UCSD-AML1 (cell line): ENCODE measurements at regions not wholly inside any gene's neighbourhood (a gene's known extent, or its start where the extent isn't known, plus 50 kb on each side); places are given as distances from the start of the nearest gene placed in this dataset.
"Not testable (repeated sequence)": the region's sequence is repeated elsewhere in the genome, so short reads cannot be mapped to it uniquely, and the experiment has no call there.

ENCODE experiments used
- DNase-seq: peaks from one replicate; lab custom pipeline; 2025; ENCODE audit not compliant: unreplicated experiment; lab: John Stamatoyannopoulos, UW

DNA sequence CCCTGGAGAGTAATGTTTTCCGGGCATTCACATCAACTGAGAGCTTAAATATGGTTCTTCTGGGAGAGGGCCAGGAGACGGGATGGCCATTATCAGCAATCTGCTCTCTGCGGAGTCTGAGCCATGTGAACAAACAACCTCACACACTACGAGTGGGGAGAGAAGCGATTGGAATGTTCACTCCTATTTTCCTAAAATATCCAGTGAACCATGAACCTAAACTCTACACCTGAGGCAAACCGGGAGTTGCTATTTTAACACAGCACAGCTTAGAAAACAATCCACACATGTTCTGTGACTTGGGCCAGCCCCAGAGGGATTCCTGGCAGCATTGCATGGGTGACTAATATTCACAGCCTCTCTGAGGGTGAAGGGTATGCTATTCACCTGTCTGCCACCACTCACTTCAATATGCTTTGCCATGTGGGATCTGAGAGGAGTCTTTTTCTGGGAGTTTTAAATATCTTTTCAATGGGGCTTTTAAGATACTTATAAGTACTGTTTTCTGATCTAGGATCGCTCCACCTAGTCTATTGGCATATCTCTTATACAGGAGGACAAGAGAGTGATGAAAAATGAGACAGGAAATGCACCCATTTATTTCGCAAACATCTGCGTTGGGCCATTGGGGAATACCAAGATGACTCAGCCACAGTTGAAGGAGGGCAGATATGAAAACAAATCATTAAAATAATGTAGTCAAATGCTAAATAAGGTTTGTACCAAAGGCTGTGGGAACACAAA lies 72.6 kb upstream of the SERP2 start:
- no peak for DNase-seq

DNA sequence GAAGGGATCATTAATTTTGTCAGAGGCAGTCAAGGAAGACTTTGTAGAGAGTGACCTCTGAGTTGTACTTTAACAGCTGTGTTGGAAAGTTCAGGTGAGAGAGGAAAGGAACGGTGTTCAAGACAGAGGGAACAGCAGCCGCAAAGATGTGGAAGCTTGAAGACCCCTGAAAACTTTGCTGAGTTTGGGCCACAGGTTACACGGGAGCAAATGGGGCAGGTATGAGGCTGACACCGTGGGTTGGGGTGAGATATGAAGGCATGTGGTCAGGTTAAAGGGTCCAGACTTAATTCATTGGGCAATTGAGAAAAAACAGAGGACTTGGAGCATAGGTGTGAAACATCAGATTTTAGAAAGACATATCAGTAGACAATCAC lies 72.0 kb upstream of the SERP2 start:
- no peak for DNase-seq

DNA sequence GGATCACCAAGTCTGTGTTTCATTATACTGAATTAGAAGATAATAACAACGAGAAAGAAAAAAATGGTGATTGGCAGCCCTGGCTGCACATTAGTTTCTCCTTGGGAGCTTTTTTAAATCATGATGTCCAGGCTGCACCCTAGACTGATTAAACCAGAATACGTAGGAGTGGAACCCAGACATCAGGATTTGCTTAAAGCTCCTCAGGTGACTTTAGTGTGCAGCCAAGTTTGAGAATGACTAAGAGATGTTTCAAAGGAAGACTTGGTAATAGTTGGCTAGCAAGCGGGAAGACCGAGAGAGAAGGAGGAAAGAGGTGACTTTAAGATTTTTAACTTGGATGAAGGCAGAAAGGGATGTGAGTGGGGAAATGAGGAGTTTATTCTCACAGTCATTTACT lies 71.4 kb upstream of the SERP2 start:
- no peak for DNase-seq

DNA sequence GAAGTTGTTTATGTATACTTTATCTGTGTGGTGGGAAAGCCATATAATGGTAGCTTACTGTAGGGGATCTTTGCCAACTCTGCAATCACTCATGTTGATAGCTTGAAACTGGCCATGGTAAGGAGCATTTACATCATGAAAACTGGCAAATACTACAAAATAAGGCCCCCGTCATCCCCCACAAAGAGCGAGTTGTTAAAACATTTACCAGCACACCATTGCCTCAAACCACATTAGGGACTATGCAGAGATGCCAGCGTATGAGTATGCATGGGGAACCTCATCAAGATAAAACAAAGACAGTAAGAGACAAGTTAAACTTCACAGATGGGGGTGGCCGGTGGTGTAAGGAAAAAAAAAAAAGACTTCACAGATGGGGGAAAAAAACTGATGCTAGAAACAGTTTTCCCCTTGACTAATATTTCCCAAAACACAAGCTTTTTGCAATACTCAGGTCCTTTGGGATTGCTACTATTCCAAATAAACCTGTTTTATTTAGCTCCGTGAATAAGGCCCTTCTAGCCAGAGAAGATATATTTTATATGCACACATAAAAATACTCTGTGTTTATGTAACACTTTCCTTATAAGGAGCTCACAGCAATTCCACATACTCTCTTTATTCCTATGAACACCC lies 70.6 kb upstream of the SERP2 start:
- no peak for DNase-seq

DNA sequence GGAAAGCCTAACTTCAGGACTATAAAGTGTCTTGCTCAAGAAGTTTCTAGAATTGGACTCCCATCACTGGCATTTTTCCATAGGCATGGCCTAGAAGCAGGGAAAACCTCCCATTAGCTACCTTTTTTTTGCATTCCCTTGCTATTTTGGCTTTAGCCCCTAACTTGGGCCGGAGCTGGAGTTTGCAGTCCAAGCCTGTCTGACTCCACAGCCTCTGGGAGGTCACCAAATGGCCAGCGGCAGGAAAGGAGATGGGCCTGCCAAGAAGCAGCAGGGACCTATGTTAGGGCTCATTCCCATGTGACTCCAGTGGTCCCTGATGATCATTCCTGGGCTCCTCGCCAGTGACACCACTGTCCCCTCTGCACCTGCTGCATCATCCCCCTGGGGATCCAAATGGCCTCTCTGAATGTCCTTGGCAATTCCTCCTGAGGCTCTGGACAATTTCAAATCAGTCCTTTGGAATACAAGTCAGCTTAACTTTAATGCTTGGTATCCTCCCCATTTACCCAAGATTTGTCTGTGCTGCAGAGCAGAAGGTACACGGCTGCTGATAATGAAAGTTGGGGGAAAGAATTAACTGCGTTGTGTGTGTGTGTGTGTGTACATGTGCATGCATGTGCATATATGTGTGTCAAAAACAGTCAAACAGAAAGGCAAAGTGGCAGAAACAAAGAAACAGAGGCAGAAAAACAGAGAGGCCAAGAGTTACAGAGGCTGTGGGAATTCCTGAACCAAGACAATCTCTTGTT lies 69.8 kb upstream of the SERP2 start:
- DNase-seq, result no peak

DNA sequence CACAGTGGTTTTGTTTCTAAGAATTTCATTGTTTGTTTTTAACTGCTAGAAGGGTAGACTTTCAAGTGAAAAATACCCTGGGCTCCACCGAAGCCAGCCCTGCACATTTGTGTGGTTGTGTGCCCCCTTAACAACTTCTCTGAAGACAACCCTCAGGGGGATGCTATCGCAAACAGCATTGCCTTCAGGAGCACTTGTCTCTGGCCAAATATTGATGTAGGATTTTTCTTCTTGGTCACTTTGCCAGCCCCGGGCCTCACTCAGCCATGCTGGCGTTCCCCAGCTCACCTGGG lies 69.2 kb upstream of the SERP2 start:
- no peak for DNase-seq

DNA sequence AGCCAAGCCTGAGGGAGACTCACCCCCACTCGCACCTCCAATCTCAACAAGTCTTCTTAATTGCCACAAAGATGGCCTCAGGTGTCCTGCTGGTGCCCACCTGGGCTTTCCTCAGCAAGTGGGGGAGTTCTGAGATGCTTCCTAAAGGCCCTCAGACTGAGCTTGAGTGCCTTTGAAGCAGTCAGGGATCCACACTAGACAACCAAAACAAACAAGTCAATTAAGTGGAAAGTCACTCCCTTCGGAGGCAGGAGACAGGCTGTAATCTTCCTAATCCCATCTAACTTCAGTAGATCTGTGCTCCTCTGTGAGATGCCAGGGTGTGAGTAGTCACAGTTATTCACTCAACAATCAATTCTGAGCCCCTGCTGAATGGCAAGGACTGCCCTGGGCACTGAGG lies 68.3 kb upstream of the SERP2 start:
- DNase-seq, result no peak

DNA sequence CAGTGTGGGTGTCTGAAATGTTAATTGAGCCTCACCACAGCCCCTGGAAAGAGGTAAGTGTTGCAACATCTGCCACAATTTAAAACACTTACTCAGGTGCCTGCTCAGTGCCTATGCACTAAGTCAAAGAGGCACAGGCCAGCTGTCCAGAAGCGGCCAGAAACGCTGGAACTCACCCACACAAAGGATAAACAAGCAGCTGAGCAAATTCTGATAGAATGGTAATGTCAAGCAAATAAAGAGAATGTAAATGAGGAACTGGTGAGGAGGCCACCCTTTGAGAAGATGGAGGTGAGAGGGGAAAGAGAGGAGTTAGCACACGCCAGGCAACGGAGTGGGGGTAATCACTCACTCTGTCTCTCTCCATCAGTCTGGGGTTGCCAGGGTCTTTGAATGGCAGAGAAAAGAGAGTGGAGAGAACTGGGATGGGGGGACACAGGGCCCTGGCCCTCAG lies 67.7 kb upstream of the SERP2 start:
- no peak for DNase-seq

DNA sequence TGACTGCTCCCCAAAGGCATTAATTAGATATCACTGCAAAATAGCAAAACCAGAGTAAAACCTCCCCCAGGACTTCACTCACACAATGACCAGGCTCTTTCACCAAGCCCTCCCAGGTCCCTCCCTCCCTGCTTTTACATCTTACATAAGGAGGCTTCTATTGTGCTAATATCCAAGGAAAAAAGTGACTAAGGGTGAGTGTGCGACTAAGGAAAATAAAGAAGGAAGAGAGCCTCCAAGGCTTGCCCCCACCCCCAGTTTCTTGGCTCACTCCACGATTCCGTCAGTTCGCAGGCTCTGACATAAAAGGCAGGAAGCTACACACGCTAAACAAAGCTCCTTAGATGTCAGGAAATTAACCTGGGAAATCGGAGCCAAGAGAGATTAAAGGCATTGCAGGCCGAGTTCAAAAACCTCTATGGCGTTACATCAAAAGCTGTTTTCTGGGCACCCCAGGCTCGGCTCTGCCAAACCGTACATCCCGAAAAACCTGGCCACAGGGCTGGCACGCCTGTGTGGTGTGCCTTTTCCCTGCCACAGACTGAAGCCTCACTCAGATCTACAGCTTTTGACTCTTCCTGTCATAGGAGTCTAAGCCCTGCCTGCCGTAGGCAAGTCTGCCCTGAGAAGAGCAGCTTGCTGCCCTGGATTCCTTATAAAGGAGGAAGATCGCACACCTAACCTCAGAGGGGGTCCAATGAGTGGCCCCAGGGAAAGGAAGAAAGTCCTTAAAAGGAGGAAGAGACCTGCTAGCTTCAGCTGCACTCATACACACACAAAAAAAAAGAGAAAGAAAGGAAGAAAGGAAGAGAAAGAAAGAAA lies 67.0 kb upstream of the SERP2 start:
- no peak for DNase-seq

DNA sequence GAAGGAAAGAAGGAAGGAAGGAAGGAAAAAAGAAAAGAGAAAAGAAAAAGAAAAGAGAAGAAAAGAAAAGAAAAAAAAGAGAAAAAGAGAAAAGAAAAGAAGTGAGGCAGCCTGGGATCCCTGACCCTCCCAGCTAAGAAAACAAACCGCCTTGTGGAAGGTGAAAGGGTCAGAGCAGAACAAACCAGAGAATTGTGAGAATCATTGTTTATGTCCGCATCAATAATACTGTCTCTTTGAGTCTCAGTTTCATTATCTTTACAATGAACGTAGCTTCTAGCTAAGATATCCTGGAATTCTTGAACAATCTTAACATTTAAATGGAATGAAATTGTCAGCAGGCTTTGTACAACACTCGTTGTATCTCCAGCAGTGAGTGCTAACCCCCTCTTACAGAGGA lies 66.4 kb upstream of the SERP2 start:
- DNase-seq, result no peak

DNA sequence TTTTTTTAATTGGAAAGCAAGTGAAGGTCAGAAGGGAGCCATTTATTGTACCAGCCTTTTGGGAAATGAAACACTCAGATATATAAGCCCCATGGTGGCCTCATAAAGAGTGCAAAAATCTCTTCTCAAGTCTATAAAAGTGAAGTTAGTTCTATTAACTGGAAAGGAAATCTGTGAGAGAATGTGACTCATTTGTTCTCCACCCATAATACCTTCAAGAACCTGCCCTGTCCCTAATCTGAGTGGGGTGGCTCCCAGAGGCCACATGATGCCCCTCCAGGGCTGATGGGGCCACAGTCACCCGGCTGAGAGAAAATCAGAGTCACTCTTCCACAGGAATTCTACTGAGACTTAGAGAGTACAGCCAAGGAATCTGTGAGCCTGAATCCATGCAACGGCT lies 65.8 kb upstream of the SERP2 start:
- no peak for DNase-seq

DNA sequence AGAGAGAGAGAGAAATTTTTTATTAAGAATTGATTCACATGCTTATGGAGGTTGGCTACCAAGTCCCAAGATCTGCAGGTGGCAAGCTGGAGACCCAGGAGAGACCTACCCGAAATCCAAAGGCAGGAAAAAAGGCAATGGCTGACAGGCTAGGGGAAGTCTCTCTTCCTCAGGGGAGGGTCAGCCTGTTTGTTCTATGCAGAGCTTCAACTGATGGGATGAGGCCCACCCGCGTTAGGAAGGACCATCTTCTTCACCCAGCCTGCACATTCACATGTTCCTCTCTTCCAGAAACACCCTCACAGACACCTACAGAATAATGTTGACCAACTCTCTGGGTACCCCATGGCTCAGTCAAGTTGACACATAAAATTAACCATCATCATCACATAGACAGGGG lies 65.3 kb upstream of the SERP2 start:
- no peak for DNase-seq

DNA sequence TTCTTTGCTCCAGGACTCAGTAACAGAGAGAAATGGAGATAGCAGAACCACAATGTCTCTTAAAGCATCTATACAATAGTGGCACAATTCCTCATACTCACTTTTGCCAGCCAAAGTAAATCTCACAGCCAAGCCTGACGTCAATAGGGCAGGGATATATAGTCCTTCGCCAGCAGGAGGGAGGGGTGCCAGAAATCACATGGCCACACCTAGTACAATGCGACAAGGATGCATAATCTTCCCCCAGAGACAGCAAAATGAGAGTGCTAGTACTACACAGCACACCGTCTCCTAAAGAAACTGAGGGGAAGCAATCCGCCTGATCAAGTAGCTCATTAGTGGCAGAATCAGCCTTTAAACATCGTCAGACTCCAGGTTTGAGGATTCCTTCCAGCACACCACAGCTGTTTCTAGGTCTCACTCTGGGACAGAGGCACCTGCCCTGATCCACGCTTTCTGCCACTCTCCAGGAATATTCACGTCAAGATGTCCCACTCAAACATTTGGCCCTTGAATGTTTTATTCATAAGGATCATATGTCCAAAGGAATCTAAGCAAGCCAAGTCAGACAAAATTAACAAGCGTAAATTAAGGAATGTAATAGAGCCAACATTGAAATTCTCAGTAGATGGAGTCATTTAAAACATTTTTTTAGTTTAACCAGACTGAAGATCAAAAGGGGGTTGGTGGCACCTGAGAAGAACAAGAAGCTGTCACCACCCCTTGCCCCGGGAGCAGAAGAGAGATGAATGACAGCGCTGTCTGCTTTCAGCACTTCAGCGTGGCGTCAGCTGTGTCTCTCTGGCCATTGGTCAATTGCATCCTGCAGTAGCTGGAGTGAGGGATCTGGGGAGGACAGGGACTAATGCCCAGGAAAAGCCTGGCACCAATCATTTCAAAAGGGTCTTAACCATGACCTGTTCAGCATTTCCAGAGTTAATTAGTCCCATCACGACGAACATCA lies 63.5 kb upstream of the SERP2 start:
- DNase-seq, result no peak

DNA sequence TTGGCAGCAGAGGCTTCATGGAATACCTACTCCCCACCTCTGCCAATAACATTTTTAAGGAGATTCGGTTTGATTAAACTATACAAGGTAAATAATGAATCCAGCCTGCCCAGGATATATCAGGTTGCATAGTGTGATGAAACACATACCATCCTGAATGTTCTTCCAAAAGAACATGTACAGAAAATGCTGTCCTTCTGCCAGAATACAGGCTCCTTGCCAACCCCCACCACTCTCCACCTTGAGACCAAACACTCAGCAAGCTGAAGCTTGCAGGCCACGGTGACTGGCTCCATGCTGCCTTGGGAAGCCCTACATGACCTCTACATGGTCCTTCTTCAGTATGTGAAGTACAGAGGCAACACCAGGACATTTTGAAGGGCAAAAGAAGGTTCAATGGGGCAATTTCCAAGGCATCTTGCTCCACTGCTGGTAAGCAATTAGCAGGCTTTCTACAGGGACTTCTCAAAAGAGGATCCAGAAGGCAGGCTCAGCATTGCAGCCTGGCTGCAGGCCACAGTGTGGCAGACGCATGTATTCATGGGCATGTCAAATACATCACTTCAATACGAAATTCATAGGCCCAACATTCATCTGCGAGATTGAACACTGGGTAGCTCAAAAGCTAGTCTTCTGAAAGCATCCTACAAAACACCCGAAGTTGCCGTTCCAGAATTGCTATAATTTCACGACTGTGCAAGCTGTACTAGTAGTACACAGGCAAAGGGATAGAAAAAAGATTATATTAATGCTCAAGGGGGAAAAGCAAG lies 62.4 kb upstream of the SERP2 start:
- no peak for DNase-seq

DNA sequence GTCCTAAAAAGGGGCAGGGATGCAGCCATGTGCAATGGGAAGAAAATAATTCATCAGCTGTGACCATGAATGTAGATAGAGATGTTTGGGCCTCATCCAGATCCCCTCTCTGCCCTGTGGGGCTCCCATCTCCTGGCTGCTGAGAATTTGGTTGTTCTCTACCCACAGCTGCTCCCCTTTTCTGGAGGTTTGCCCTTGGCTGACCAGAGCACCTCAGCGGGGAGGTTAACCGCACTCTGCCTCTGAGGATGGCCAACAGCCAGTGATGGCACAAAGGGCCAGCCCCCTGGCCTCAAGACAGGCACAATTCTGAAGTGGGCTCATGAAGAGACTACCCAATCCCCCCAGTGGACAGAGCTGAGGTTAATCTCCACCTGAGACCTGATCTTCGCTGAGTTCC lies 61.5 kb upstream of the SERP2 start:
- no peak for DNase-seq

DNA sequence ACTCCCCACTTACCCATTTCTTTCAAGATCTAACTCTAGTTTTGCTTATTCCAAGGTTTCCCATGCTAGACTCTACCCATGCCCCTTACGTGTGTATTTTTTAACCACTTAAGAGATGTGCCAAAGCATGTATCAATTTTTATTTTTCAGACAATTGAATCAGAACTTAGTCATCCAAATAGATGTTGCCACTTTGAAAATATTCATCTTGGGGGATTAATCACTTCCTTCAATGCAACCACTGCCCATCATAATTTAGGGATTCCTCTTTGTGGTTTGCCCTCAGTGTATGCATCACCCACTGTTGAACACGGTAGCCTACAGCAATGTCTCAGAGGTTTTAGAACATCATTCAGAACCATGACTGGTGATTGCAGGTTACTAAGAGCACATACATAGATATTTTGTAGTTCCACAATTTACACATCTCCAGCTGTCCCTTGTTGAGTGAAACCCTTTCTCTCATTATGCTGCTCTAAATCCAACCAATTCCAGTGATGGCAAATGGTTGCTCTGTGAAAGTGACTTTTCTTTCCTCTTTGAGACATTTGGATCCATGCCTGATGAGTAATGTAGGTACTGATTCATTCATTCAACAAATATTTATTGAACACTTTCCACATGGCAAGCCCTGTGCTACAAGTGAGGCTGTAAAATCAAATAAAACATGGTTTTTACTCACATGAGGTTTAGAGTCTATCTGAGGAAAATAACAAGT lies 60.6 kb upstream of the SERP2 start:
- no peak for DNase-seq

DNA sequence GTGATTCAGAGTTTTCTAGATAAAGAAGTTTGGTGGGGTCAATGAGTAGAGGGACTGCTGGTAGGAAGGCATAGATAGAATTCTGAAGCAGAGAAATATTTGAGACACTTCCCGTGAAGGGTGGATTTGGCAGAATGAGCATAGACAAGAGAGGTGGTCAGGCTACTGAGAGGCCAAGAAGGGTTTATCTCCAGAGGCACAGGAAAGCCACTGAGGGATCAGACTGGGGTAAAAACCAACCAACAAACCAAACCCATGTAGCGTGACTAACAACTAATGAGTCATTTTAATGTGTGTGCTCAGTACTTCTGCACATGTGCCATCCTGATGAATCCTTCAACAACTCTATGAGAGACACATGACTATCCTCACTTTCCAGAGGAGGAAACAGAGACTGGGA lies 60.0 kb upstream of the SERP2 start:
- no peak for DNase-seq

DNA sequence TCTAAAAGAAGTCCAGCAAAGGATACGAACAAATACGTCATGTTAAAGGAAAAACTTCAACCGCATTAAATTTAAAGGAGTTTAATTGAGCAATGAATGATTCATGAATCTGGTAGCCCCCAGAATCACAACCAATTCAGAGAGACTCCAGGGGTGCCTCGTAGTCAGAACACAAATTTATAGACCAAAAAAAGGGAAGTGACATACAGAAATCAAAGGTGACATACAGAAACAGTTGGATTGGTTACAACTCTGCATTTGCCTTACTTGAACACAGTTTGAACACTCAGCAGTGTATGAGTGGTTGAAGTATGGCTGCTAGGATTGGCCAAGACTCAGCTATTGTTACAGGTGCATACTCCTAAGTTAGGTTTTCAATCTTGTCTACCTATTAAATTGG lies 59.5 kb upstream of the SERP2 start:
- DNase-seq, result not testable (repeated sequence)

DNA sequence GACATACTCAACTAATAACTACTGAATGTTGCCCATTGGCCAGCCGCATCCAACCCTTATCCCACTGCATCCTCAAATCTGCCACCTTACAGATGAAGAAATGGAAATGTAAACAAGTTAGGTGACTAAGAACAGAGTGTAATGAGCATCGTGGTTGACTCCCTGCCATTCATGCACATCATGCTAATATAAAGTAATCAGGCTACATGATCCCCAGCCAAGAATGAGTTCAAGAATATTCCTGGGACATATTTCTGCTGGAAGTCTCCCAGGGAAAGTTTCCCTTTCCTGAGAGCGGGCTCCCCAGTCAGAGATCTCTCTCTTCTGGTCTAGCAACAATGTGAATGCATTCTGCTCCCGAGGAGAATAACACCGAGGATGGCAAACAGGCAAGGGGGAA lies 55.9 kb upstream of the SERP2 start:
- DNase-seq, result no peak
